ENCODE measurements at regions not wholly inside any gene's neighbourhood (a gene's known extent, or its start where the extent isn't known, plus 50 kb on each side); places are given as distances from the start of the nearest gene placed in this dataset.
A peak's percentile ranks its signal among the peaks of the same experiment; 100 is the strongest.

DNA sequence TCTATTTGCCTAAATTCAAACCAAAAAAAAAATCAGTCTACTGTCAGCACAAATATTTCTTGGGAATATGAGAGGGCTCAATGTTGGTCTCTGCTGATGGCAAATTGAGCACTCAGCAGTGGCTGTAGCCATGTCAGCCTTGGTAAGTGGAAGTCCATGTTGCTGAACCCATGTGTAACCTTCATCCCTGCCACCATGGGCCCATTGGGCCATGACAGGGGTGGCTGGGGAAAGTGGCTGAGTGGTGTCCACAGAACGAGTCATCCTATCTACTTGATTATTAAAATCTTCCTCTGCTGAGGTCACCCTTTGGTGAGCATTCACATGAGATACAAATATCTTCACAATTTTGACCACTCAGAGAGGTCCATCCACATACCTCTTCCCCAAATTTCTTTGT lies 56.8 kb upstream of the FAM9B start (continued):
- TF ChIP-seq, protein P1, sequence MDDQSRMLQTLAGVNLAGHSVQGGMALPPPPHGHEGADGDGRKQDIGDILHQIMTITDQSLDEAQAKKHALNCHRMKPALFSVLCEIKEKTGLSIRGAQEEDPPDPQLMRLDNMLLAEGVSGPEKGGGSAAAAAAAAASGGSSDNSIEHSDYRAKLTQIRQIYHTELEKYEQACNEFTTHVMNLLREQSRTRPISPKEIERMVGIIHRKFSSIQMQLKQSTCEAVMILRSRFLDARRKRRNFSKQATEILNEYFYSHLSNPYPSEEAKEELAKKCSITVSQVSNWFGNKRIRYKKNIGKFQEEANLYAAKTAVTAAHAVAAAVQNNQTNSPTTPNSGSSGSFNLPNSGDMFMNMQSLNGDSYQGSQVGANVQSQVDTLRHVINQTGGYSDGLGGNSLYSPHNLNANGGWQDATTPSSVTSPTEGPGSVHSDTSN (IDR thresholded peaks at IDR 0.05; ENCODE audit: insufficient replicate concordance, low read depth, low read length) = no peak
- TF ChIP-seq NRF1 (conservative IDR thresholded peaks at IDR 0.05; ENCODE audit: low read depth, low read length) = no peak
- TF ChIP-seq ZSCAN29 (IDR thresholded peaks at IDR 0.05) = no peak
- no peak for TF ChIP-seq HDGF (IDR thresholded peaks at IDR 0.05)

GRCh38 chrX:9091258-9091657 lies 57.3 kb upstream of the FAM9B start:
- in situ Hi-C loops (cut with MboI) = no loop called here
- H2AFZ ChIP-seq (ENCODE audit: control insufficient read depth, low read depth, low read length) = no peak overlapping the region
- no peaks in the 10 kb centered on the region for H3K27me3 ChIP-seq (replicated peaks in 1 of 2; ENCODE audit: control insufficient read depth in 2 of 2, insufficient read depth in 2 of 2, low read length in 1 of 2)
- CTCF ChIA-PET = no interaction called here
- RAD21 ChIA-PET (ENCODE audit: unreplicated experiment) = no interaction called here
- WGBS (ENCODE audit: insufficient coverage, insufficient replicate concordance, low lambda C conversion rate, missing lambda C conversion rate) = 0% methylated on average over 4 of the region's 4 CpGs
- ATAC-seq = 0 out of 3 replicates have a peak, but pooled peaks have one; percentile 31
- TF ChIP-seq RELA (IDR thresholded peaks at IDR 0.05; ENCODE audit: borderline replicate concordance, partially characterized antibody) = peak; percentile 9
- 0 out of 2 replicates have a peak, but pooled peaks have one; percentile 20 for TF ChIP-seq DPF2 (IDR thresholded peaks at IDR 0.05)
- TF ChIP-seq MEF2A (IDR thresholded peaks at IDR 0.05; ENCODE audit: insufficient read depth, low read depth, low read length) = no peak
- TF ChIP-seq SUPT20H (IDR thresholded peaks at IDR 0.05; ENCODE audit: borderline replicate concordance, control insufficient read depth, low read depth, low read length) = no peak
- 0 out of 4 replicates have a peak, but pooled peaks of 1 of the 2 experiments have one; percentile 12 for TF ChIP-seq BHLHE40 (IDR thresholded peaks at IDR 0.05; ENCODE audit: borderline replicate concordance in 1 of 2, low read depth in 2 of 2, low read length in 1 of 2)
- TF ChIP-seq BRCA1 (IDR thresholded peaks at IDR 0.05; ENCODE audit: low read depth, low read length) = no peak
- no peak for TF ChIP-seq ZBED1 (IDR thresholded peaks at IDR 0.05; ENCODE audit: borderline replicate concordance)
- peak; percentile 37; the same call in 1 of the 2 replicates for TF ChIP-seq REST (IDR thresholded peaks at IDR 0.05; ENCODE audit: low read depth, low read length)
- TF ChIP-seq ATF7 (IDR thresholded peaks at IDR 0.05; ENCODE audit: low read depth) = 0 out of 2 replicates have a peak, but pooled peaks have one; percentile 15
- TF ChIP-seq SPI1 (IDR thresholded peaks at IDR 0.05; ENCODE audit: borderline replicate concordance, insufficient read depth, low read depth, low read length) = peak; percentile 82
- no peaks in the 10 kb centered on the region for H3K36me3 ChIP-seq (ENCODE audit: control insufficient read depth in 2 of 2, insufficient read depth in 2 of 2, low read length in 1 of 2)
- no peaks in the 10 kb centered on the region for H3K79me2 ChIP-seq (ENCODE audit: control insufficient read depth, insufficient read depth, low read length)
- H3K27ac ChIP-seq (ENCODE audit: control insufficient read depth, insufficient read depth) = no peak overlapping the region
- no peak overlapping the region for H3K4me2 ChIP-seq (ENCODE audit: control insufficient read depth, insufficient read depth)
- FAIRE-seq = no peak
- H4K20me1 ChIP-seq (ENCODE audit: control insufficient read depth, insufficient read depth) = no peaks in the 10 kb centered on the region
- BruUV-seq (replicated peaks) = no TSS peak
- H3K9ac ChIP-seq (ENCODE audit: control insufficient read depth, insufficient read depth, low read length) = no peak overlapping the region
- no peak for DNase-seq (ENCODE audit: low read depth, low spot score)
- POLR2A ChIA-PET = no interaction called here
- intact Hi-C loops (cut with micrococcal nuclease; ENCODE audit: unreplicated experiment) = no loop called here
- no peaks in the 10 kb centered on the region for H3K4me1 ChIP-seq (ENCODE audit: control insufficient read depth, insufficient read depth, low read length)
- SMC1A ChIA-PET (ENCODE audit: uncharacterized antibody, unreplicated experiment) = interaction anchor here (1.4 kb wide), 1 partner anchor 14 kb away, joined by 3 read pairs; no protein-coding TSS in a partner anchor
- no peak overlapping the region for H3K4me3 ChIP-seq
- no peaks in the 10 kb centered on the region for H3K9me3 ChIP-seq (replicated peaks; ENCODE audit: control insufficient read depth, insufficient read depth, low read length)

Data from GM12878 (cell line).